ENCODE measurements at regions not wholly inside any gene's neighbourhood (a gene's known extent, or its start where the extent isn't known, plus 50 kb on each side); places are given as distances from the start of the nearest gene placed in this dataset.

DNA sequence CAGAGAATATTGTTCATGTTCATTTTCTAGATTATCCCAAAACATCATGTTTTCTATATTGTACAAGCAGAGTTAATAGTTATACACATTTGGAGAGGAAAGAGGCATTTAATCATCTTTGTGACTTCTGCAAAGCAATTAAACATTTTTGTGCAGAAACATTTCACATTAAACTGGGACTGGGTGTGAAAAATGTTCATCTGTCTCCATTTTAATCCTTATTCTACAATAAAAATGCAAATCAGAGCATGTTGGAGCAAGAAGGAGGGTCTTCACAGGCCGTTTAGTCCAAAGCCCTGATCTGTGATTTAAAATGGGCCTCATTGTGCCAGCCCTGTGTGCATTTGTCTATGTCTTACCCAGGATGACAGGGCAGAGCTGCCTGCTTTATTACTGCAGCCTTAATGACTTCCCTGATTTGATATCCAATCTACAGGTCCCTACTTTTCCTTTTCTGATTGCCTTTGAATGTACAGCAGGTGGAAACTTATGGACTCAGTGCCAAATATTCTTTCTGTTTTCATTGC lies 183.5 kb downstream of the CAVIN4 start:
- no peak for TF ChIP-seq EZH2 (optimal IDR thresholded peaks at IDR 0.05; ENCODE audit: low read depth, low read length)
- TF ChIP-seq, protein P1, sequence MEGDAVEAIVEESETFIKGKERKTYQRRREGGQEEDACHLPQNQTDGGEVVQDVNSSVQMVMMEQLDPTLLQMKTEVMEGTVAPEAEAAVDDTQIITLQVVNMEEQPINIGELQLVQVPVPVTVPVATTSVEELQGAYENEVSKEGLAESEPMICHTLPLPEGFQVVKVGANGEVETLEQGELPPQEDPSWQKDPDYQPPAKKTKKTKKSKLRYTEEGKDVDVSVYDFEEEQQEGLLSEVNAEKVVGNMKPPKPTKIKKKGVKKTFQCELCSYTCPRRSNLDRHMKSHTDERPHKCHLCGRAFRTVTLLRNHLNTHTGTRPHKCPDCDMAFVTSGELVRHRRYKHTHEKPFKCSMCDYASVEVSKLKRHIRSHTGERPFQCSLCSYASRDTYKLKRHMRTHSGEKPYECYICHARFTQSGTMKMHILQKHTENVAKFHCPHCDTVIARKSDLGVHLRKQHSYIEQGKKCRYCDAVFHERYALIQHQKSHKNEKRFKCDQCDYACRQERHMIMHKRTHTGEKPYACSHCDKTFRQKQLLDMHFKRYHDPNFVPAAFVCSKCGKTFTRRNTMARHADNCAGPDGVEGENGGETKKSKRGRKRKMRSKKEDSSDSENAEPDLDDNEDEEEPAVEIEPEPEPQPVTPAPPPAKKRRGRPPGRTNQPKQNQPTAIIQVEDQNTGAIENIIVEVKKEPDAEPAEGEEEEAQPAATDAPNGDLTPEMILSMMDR (IDR thresholded peaks at IDR 0.05; ENCODE audit: low read length): no peak
- no peak for TF ChIP-seq EZH2phosphoT487 (IDR thresholded peaks at IDR 0.05; ENCODE audit: low read length)
